T-helper 1 cell treated with Interleukin-12 subunit alpha and Interleukin-12 subunit beta and Interleukin-4 antibody, amounts not matched to agents 30 μg/mL and 1 μg/mL, for 36 hours (primary cell): ENCODE measurements at regions not wholly inside any gene's neighbourhood (a gene's known extent, or its start where the extent isn't known, plus 50 kb on each side); places are given as distances from the start of the nearest gene placed in this dataset.
"Not testable (repeated sequence)": the region's sequence is repeated elsewhere in the genome, so short reads cannot be mapped to it uniquely, and the experiment has no call there.

ENCODE experiments used
- H3K27ac Mint-ChIP-seq: one replicate; pipeline ENCODE4 v1.8.0; 2021; ENCODE audit warnings: mild to moderate bottlenecking, mixed read lengths
- H3K27me3 Mint-ChIP-seq: one replicate; pipeline ENCODE4 v1.8.0; 2021; ENCODE audit warnings: low read depth, mixed read lengths
- H3K36me3 Mint-ChIP-seq: one replicate; pipeline ENCODE4 v1.8.0; 2021; ENCODE audit warnings: low read depth, mixed read lengths
- H3K4me1 Mint-ChIP-seq: one replicate; pipeline ENCODE4 v1.8.0; 2021; ENCODE audit warnings: low read depth, mixed read lengths
- H3K4me3 Mint-ChIP-seq: one replicate; pipeline ENCODE4 v1.8.0; 2021; ENCODE audit warnings: mild to moderate bottlenecking, moderate library complexity, mixed read lengths
- H3K9me3 Mint-ChIP-seq: one replicate; pipeline ENCODE4 v1.8.0; 2021; ENCODE audit warnings: mixed read lengths

GRCh38 chr16:50497592-50497991 lies 50.6 kb upstream of the NKD1 start:
- H3K4me3 Mint-ChIP-seq, result no peak overlapping the region
- no peaks in the 10 kb centered on the region for H3K36me3 Mint-ChIP-seq
- H3K4me1 Mint-ChIP-seq, result no peaks in the 10 kb centered on the region
- no peaks in the 10 kb centered on the region for H3K27me3 Mint-ChIP-seq
- H3K9me3 Mint-ChIP-seq, result no peaks in the 10 kb centered on the region
- H3K27ac Mint-ChIP-seq, result no peak overlapping the region

DNA sequence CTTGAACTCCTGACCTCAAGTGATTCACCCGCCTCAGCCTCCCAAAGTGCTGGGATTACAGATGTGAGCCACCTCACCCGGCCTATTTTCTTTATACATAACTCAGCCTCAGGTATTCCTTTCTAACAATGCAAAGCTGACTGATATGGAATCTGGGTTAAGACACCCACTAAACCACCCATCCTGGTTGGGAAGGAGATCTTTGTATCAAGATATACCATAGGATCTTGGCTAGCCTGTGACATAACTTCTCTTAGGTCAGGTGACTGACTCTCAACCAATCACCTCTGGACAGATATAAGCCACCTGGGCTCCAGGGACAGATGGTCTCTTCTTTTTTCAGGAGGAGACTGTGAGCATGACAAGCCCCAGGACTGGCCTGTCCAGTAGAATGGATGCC lies 51.2 kb upstream of the NKD1 start:
- Mint-ChIP-seq H3K27ac (no peak overlapping the region), H3K27me3 (no peaks in the 10 kb centered on the region), H3K4me1 (no peaks in the 10 kb centered on the region), H3K4me3 (no peak overlapping the region), H3K9me3 (no peaks in the 10 kb centered on the region), H3K36me3 (no peaks in the 10 kb centered on the region)

DNA sequence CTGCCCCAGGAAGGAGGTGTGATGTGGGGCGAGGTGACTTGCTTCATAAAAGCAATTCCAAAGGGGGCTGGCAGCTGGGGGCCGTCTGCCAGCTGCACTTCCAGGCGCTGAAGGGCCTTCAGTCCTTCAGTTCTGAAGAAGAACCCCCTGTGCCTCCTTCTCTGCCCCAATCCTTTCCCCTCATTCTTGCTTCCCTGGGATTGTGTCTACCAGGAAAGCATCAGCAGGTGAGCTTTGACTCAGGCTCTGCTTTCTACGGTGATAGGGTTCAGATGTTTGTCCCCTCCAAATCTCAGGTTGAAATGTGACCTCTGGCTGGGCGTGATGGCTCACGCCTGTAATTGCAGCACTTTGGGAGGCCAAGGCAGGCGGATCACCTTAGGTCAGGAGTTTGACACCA lies 52.5 kb upstream of the NKD1 start:
- Mint-ChIP-seq H3K27ac (no peak overlapping the region), H3K4me1 (no peaks in the 10 kb centered on the region), H3K27me3 (peaks cover 3% of the 10 kb centered on the region), H3K4me3 (no peak overlapping the region), H3K9me3 (no peaks in the 10 kb centered on the region), H3K36me3 (no peaks in the 10 kb centered on the region)

DNA sequence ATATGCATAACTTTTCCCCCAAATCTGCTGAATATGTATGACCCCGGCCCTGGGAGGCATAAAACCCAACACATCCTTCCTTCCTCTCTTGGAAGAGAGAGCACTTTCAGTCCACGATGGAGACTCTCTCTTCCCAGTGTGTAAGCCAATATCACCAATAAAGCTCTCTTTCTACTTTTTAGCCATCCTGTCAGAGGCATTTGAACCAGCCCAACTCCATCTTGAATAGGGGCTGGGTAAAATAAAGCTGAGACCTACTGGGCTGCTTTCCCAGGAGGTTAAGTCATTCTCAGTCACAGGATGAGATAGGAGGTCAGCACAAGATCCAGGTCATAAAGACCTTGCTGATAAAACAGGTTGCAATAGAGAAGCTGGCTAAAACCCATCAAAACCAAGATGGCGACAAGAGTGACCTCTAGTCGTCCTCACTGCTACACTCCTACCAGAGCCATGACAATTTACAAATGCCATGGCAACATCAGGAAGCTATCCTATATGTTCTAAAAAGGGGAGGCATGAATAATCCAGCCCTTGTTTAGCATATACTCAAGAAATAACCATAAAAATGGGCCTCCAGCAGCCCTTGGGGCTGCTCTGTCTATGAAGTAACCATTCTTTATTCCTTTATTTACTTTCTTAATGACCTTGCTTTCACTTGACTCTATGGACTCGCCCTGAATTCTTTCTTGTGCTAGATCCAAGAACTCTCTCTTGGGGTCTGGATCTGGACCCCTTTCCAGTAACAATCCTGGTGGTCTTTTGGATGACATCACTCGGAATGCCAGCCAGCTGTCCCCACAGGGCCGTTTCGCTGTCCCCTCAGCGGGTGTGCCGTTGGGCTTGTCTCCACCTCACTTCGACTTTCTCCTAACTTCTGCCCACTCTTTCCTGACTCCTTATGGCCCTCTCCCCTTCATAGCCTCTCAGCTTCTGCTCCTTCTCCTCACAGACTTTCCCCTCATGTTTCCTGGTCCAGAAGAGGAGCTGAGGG lies 53.4 kb upstream of the NKD1 start:
- Mint-ChIP-seq H3K27ac (no peak overlapping the region), H3K9me3 (no peaks in the 10 kb centered on the region), H3K4me3 (no peak overlapping the region), H3K27me3 (peaks cover 3% of the 10 kb centered on the region), H3K4me1 (no peaks in the 10 kb centered on the region), H3K36me3 (no peaks in the 10 kb centered on the region)

- Mint-ChIP-seq H3K27me3 (peaks cover 10% of the 10 kb centered on the region), H3K4me3 (no peak overlapping the region), H3K9me3 (no peaks in the 10 kb centered on the region), H3K4me1 (no peaks in the 10 kb centered on the region), H3K27ac (no peak overlapping the region), H3K36me3 (no peaks in the 10 kb centered on the region)
These were observed 56.7 kb upstream of the NKD1 start for GRCh38 chr16:50491516-50491915.

DNA sequence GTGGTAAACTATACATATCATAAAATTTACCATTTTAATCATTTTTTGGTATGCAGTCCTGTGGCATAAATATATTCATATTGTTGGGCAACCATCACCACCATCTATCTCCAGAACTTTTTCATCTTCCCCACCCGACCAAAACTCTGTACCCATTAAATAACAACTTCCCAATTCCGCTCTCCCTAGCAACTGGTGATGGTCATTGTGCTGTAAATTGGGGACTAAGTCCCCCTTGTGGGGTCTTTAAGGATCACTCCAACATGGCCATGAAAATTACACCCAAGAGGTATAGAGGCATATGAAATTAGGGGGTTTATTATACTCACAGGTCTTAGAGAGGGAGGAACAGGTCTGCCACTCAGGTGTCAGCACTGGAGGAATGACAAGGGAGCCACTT lies 57.4 kb upstream of the NKD1 start:
- Mint-ChIP-seq H3K4me3 (no peak overlapping the region), H3K27ac (no peak overlapping the region), H3K27me3 (peaks cover 14% of the 10 kb centered on the region), H3K36me3 (no peaks in the 10 kb centered on the region), H3K4me1 (no peaks in the 10 kb centered on the region), H3K9me3 (no peaks in the 10 kb centered on the region)

DNA sequence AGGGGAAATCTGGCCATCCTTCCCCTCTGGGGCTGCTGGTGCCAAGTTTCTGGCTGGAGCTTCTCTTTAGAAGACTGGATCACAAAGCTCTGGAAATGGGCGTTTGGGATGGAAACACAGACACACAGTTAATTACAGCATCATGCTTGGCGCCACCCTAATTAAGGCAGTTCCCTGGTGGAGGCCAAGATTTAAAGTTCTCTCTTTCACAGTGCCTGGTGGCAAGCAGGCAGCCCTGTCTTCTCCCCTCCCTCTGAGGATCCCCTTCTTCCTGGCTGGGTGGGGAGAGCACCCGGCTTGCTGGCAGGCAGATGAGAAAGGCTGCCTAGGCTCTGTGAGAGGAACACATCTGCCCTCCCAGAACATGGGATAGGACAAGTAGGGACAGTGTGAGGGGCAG lies 59.0 kb upstream of the NKD1 start:
- no peak overlapping the region for H3K27ac Mint-ChIP-seq
- no peaks in the 10 kb centered on the region for H3K36me3 Mint-ChIP-seq
- H3K27me3 Mint-ChIP-seq, result peaks cover 14% of the 10 kb centered on the region
- H3K4me3 Mint-ChIP-seq, result no peak overlapping the region
- H3K9me3 Mint-ChIP-seq, result no peaks in the 10 kb centered on the region
- no peaks in the 10 kb centered on the region for H3K4me1 Mint-ChIP-seq

DNA sequence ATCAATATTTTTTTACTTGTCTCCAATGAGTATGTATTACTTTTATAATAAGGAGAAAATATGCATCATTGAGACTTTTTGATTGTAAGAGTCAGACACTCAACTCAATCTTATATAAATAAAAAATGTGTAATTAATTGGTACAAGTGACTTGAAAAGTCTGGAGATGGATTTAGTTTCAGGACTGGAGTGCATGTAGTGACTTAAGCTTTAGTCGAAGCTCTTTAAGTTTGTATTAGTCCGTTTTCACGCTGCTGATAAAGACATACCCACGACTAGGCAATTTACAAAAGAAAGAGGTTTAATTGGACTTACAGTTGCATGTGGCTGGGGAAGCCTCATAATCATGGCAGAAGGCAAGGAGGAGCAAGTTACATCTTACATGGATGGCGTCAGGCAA lies 60.7 kb upstream of the NKD1 start:
- H3K9me3 Mint-ChIP-seq, result peaks cover 6% of the 10 kb centered on the region
- H3K4me3 Mint-ChIP-seq, result no peak overlapping the region
- no peaks in the 10 kb centered on the region for H3K36me3 Mint-ChIP-seq
- no peaks in the 10 kb centered on the region for H3K4me1 Mint-ChIP-seq
- H3K27me3 Mint-ChIP-seq, result peaks cover 14% of the 10 kb centered on the region
- no peak overlapping the region for H3K27ac Mint-ChIP-seq

DNA sequence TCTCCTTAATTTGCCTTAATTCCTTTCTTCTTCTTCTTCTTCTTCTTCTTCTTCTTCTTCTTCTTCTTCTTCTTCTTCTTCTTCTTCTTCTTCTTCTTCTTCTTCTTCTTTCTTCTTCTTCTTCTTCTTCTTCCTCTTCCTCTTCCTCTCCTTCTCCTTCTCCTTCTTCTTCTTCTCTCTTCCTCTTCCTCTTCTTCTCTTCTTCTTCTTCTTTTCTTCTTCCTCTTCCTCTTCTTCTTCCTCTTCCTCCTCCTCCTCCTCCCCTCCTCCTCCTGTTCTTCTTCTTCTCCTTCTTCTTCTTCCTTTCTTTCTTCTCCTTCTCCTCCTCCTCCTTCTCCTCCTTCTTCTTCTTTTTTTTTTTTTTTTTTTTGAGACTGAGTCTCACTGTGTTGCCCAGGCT lies 62.0 kb upstream of the NKD1 start:
- H3K36me3 Mint-ChIP-seq, H3K4me1 Mint-ChIP-seq, H3K4me3 Mint-ChIP-seq, H3K27ac Mint-ChIP-seq, H3K9me3 Mint-ChIP-seq: not testable (repeated sequence)
- peaks cover 14% of the 10 kb centered on the region for H3K27me3 Mint-ChIP-seq

DNA sequence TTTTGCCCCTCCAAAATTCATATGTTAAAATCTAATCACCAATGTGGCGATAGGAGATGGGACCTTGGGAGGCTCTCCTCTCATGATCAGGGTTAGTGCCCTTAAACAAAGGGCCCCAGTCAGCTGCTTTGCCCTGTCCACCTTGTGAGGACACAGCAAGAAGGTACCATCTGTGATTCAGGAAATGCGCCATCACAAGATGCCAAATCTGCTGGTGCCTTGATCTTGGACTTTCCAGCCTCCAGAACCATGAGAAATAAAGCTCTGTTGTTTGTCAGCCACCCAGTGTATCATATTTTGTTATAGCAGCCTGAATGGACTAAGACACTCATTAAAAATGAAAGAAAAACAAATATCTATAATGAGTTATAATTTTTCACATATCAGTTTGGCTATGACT lies 63.0 kb upstream of the NKD1 start:
- Mint-ChIP-seq H3K36me3 (no peaks in the 10 kb centered on the region), H3K27me3 (peaks cover 13% of the 10 kb centered on the region), H3K4me3 (no peak overlapping the region), H3K27ac (no peak overlapping the region), H3K4me1 (no peaks in the 10 kb centered on the region), H3K9me3 (peaks cover 6% of the 10 kb centered on the region)

GRCh38 chr16:50482271-50482670 lies 65.9 kb upstream of the NKD1 start:
- peaks cover 6% of the 10 kb centered on the region for H3K9me3 Mint-ChIP-seq
- no peak overlapping the region for H3K4me3 Mint-ChIP-seq
- H3K27me3 Mint-ChIP-seq, result peaks cover 11% of the 10 kb centered on the region
- no peaks in the 10 kb centered on the region for H3K36me3 Mint-ChIP-seq
- H3K4me1 Mint-ChIP-seq, result no peaks in the 10 kb centered on the region
- no peak overlapping the region for H3K27ac Mint-ChIP-seq

GRCh38 chr16:50480206-50480605 lies 68.0 kb upstream of the NKD1 start:
- Mint-ChIP-seq H3K27me3 (peaks cover 3% of the 10 kb centered on the region), H3K36me3 (no peaks in the 10 kb centered on the region), H3K4me1 (no peaks in the 10 kb centered on the region), H3K27ac (no peak overlapping the region), H3K9me3 (peaks cover 6% of the 10 kb centered on the region), H3K4me3 (no peak overlapping the region)

- no peak overlapping the region for H3K27ac Mint-ChIP-seq
- H3K9me3 Mint-ChIP-seq, result peaks cover 6% of the 10 kb centered on the region
- H3K27me3 Mint-ChIP-seq, result peaks cover 3% of the 10 kb centered on the region
- H3K4me1 Mint-ChIP-seq, result peaks cover 2% of the 10 kb centered on the region
- H3K4me3 Mint-ChIP-seq, result no peak overlapping the region
- no peaks in the 10 kb centered on the region for H3K36me3 Mint-ChIP-seq
These were observed 68.4 kb upstream of the NKD1 start for GRCh38 chr16:50479771-50480170.

GRCh38 chr16:50478773-50479149 lies 69.4 kb upstream of the NKD1 start:
- H3K4me1 Mint-ChIP-seq, result peaks cover 7% of the 10 kb centered on the region
- no peaks in the 10 kb centered on the region for H3K36me3 Mint-ChIP-seq
- H3K27me3 Mint-ChIP-seq, result peaks cover 3% of the 10 kb centered on the region
- no peak overlapping the region for H3K4me3 Mint-ChIP-seq
- peaks cover 2% of the 10 kb centered on the region for H3K9me3 Mint-ChIP-seq
- no peak overlapping the region for H3K27ac Mint-ChIP-seq

DNA sequence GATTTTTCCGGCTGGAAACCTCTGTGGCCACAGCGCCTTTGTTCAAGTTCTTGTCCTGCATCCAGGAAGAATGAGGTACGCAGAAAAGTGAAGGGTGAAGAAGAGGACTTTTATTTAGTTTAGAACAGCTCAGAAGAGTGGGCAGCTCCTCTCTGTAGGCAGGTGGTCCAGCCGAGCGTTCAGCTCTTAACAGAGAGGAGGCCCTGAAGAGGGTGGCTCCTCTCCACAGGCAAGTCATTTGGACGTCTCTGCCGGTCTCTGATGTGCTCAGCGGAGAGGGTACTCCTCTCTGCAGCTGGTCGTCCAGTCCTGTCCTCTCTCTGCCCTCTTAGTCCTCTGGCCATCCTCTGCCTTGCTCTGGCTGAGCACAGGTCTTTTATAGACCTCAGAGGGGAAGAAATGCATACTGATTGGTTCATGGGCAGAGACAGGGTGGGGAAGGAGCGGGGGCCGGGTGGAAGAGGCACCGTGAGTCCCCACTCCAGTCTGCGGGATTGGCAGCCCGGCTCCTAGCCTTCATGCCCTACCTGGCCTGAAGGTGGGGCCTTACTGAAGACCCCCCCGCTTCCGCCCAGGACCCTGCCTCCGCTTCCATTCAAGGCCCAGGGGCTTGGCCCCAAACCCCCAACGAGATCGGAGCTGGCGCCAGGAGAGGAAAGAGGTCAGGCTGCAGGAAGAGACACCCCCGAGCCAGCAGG lies 70.0 kb upstream of the NKD1 start:
- Mint-ChIP-seq H3K27ac (no peak overlapping the region), H3K27me3 (peaks cover 3% of the 10 kb centered on the region), H3K9me3 (no peaks in the 10 kb centered on the region), H3K36me3 (no peaks in the 10 kb centered on the region), H3K4me1 (peaks cover 12% of the 10 kb centered on the region), H3K4me3 (no peak overlapping the region)
